OCI-LY1 (cell line): ENCODE measurements at regions not wholly inside any gene's neighbourhood (a gene's known extent, or its start where the extent isn't known, plus 50 kb on each side); places are given as distances from the start of the nearest gene placed in this dataset.

Experiments used
- H2AFZ ChIP-seq: fragments of 200-600 bp; sonication (generic), shearing (Covaris generic); 2 replicates; pipeline ENCODE4 v1.6.0; 2014; ENCODE audit warnings: antibody characterized with exemption, mild to moderate bottlenecking, low read length
- H3F3A ChIP-seq: fragments of 200-600 bp; sonication (generic), shearing (Covaris generic); 2 replicates; pipeline ENCODE4 v1.6.0; 2014; ENCODE audit warnings: mild to moderate bottlenecking, antibody characterized with exemption, low read length, moderate library complexity; ENCODE audit not compliant: insufficient read depth
- H3K27ac ChIP-seq: fragments of 200-600 bp; sonication (generic); 2 replicates; pipeline ENCODE4 v1.5.1; 2014; ENCODE audit warnings: low read length, mixed run types, mild to moderate bottlenecking, low read depth; ENCODE audit not compliant: poor library complexity, severe bottlenecking
- H3K27me3 ChIP-seq: fragments of 200-600 bp; sonication (generic); 2 replicates; pipeline ENCODE4 v1.6.0; 2014; ENCODE audit warnings: antibody characterized with exemption, mild to moderate bottlenecking, low read length, moderate library complexity; ENCODE audit not compliant: insufficient read depth
- H3K36me3 ChIP-seq: fragments of 200-600 bp; sonication (generic); 2 replicates; pipeline ENCODE4 v1.6.1; 2014; ENCODE audit warnings: mild to moderate bottlenecking, antibody characterized with exemption, low read length, moderate library complexity, mixed read lengths; ENCODE audit not compliant: insufficient read depth
- H3K4me1 ChIP-seq: fragments of 200-600 bp; sonication (generic); 2 replicates; pipeline ENCODE4 v1.5.1; 2014; ENCODE audit warnings: mild to moderate bottlenecking, low read length, moderate library complexity; ENCODE audit not compliant: insufficient read depth, severe bottlenecking
- H3K4me2 ChIP-seq: fragments of 200-600 bp; sonication (generic), shearing (Covaris generic); 2 replicates; pipeline ENCODE4 v1.6.1; 2014; ENCODE audit warnings: low read length
- H3K4me3 ChIP-seq: fragments of 200-600 bp; sonication (generic); 2 replicates; pipeline ENCODE4 v1.5.1; 2014; ENCODE audit warnings: low read length, low read depth, mild to moderate bottlenecking, mixed read lengths; ENCODE audit not compliant: poor library complexity, severe bottlenecking
- H3K79me2 ChIP-seq: fragments of 200-600 bp; shearing (Covaris generic); 2 replicates; pipeline ENCODE4 v1.6.1; 2016; ENCODE audit warnings: mixed run types, low read length, mixed read lengths; ENCODE audit not compliant: insufficient read depth
- H3K9ac ChIP-seq: fragments of 200-600 bp; sonication (generic), shearing (Covaris generic); 2 replicates; pipeline ENCODE4 v1.6.1; 2014; ENCODE audit warnings: mild to moderate bottlenecking, low read length, mixed read lengths
- H3K9me2 ChIP-seq: fragments of 200-600 bp; sonication (generic), shearing (Covaris generic); 2 replicates; pipeline ENCODE4 v1.6.1; 2014; ENCODE audit warnings: low read depth, mild to moderate bottlenecking, low read length, mixed read lengths
- H3K9me3 ChIP-seq: fragments of 200-600 bp; shearing (Covaris generic); 2 replicates; pipeline ENCODE4 v1.6.1; 2014; ENCODE audit warnings: low read length, mixed read lengths
- H4K20me1 ChIP-seq: fragments of 200-600 bp; sonication (generic), shearing (Covaris generic); 2 replicates; pipeline ENCODE4 v1.6.0; 2016; ENCODE audit warnings: mild to moderate bottlenecking, low read length; ENCODE audit not compliant: insufficient read depth
- CTCF ChIP-seq: fragments of 200-600 bp; sonication (generic), shearing (Covaris generic); IDR thresholded peaks from 2 replicates; pipeline ENCODE4 v1.5.1; 2017; ENCODE audit warnings: mild to moderate bottlenecking, antibody characterized with exemption, low read length, moderate library complexity, mixed read lengths
- EZH2 ChIP-seq: fragments of 200-600 bp; sonication (generic), shearing (Covaris generic); IDR thresholded peaks from 2 replicates; pipeline ENCODE4 v1.8.0; 2017; ENCODE audit warnings: borderline replicate concordance, mixed run types, mild to moderate bottlenecking, antibody characterized with exemption, low read length, moderate library complexity, mixed read lengths

DNA sequence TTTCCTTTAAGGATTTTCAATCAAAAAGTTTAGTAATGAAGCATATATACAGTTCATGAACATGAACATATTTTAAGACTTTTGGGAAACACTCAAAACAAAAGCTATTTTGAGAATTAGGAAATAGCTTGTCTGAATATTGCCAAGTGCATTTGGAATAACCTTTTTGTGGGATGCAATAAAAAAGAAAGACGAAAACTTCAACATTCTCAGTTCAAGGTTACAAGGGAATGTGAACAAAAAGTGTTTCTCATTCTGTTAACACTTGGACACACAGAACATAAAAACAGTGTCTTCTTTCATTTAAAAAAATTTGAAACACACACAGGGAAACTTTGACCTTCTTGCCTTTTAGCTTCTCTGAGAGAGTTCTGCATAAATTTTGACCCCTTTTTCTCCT lies 72.7 kb upstream of the TCF21 start:
- Histone ChIP-seq H3F3A (no peaks in the 10 kb centered on the region), H3K27ac (no peak overlapping the region), H3K4me3 (no peak overlapping the region), H3K9me3 (no peaks in the 10 kb centered on the region), H3K9ac (no peak overlapping the region), H3K4me2 (no peak overlapping the region), H2AFZ (no peak overlapping the region), H3K27me3 (no peaks in the 10 kb centered on the region), H3K9me2 (no peaks in the 10 kb centered on the region), H3K79me2 (no peaks in the 10 kb centered on the region), H3K36me3 (no peaks in the 10 kb centered on the region), H3K4me1 (no peaks in the 10 kb centered on the region), H4K20me1 (no peaks in the 10 kb centered on the region)
- TF ChIP-seq EZH2 (no peak), CTCF (no peak)

GRCh38 chr6:133817460-133818047 lies 71.4 kb upstream of the TCF21 start:
- Histone ChIP-seq H3F3A (no peaks in the 10 kb centered on the region), H3K79me2 (no peaks in the 10 kb centered on the region), H3K9me2 (no peaks in the 10 kb centered on the region), H3K27ac (no peak overlapping the region), H2AFZ (no peak overlapping the region), H3K4me3 (no peak overlapping the region), H3K9ac (no peak overlapping the region), H4K20me1 (no peaks in the 10 kb centered on the region), H3K4me2 (no peak overlapping the region), H3K4me1 (no peaks in the 10 kb centered on the region), H3K27me3 (no peaks in the 10 kb centered on the region), H3K36me3 (no peaks in the 10 kb centered on the region), H3K9me3 (no peaks in the 10 kb centered on the region)
- TF ChIP-seq EZH2 (no peak), CTCF (peak; percentile 76)

DNA sequence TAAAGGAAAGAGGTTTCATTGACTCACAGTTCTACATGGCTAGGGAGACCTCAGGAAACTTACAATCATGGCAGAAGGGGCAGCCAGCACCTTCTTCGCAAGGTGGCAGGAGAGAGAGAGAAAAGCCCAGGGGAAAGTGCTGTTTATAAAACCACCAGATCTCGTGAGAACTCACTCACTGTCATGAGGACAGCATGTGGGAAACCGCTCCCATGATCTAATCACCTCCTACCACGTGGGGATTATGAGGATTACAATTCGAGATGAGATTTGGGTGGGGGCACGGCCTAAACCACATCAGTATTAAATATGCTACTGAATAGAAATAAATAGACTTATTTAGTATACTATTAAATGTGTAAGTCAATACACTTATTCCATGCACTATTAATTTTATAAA lies 70.6 kb upstream of the TCF21 start:
- Histone ChIP-seq H3F3A (no peaks in the 10 kb centered on the region), H2AFZ (no peak overlapping the region), H3K4me3 (no peak overlapping the region), H3K27me3 (no peaks in the 10 kb centered on the region), H3K9me2 (no peaks in the 10 kb centered on the region), H3K9ac (no peak overlapping the region), H3K9me3 (no peaks in the 10 kb centered on the region), H3K4me2 (no peak overlapping the region), H3K27ac (no peak overlapping the region), H3K79me2 (no peaks in the 10 kb centered on the region), H4K20me1 (no peaks in the 10 kb centered on the region), H3K4me1 (no peaks in the 10 kb centered on the region), H3K36me3 (no peaks in the 10 kb centered on the region; the same call in 1 of the 2 replicates)
- no peak for TF ChIP-seq EZH2
- TF ChIP-seq CTCF, result no peak
